Calu3 (cell line): ENCODE measurements at regions not wholly inside any gene's neighbourhood (a gene's known extent, or its start where the extent isn't known, plus 50 kb on each side); places are given as distances from the start of the nearest gene placed in this dataset.

Experiments
- BruUV-seq: library from RNA; stranded (reverse); fragments of 400-500 nt; replicated peaks from 2 replicates; lab custom pipeline; 2021; lab: Mats Ljungman, UMichigan
- CTCF ChIA-PET: fragments of 300-600 bp; sonication (Branson Sonifier 250); formaldehyde crosslinking; loops from one replicate; lab custom pipeline; 2022; ENCODE audit warnings: antibody characterized with exemption; lab: Charles Lee
- DNase-seq: peaks from one replicate; pipeline ENCODE4 v3.0.0; 2022
- H3K27ac Mint-ChIP-seq: one replicate; pipeline ENCODE4 v1.8.0; 2022; ENCODE audit warnings: mixed read lengths; ENCODE audit not compliant: unreplicated experiment
- H3K27me3 Mint-ChIP-seq: one replicate; pipeline ENCODE4 v1.8.0; 2022; ENCODE audit warnings: mixed read lengths; ENCODE audit not compliant: unreplicated experiment
- H3K36me3 Mint-ChIP-seq: one replicate; pipeline ENCODE4 v1.8.0; 2022; ENCODE audit warnings: mild to moderate bottlenecking, moderate library complexity, mixed read lengths; ENCODE audit not compliant: insufficient read depth, unreplicated experiment
- H3K4me1 Mint-ChIP-seq: one replicate; pipeline ENCODE4 v1.8.0; 2022; ENCODE audit warnings: mild to moderate bottlenecking, low read depth, mixed read lengths; ENCODE audit not compliant: unreplicated experiment
- H3K4me3 Mint-ChIP-seq: one replicate; pipeline ENCODE4 v1.8.0; 2022; ENCODE audit warnings: mild to moderate bottlenecking, low read depth, moderate library complexity, mixed read lengths; ENCODE audit not compliant: unreplicated experiment
- H3K9me3 Mint-ChIP-seq: one replicate; pipeline ENCODE4 v1.8.0; 2022; ENCODE audit warnings: low read depth, mixed read lengths; ENCODE audit not compliant: unreplicated experiment
- intact Hi-C: fragments of 100-400 bp; cut with micrococcal nuclease; formaldehyde crosslinking; loops from one replicate; pipeline ENCODE4 v1.10.0; 2022; ENCODE audit not compliant: unreplicated experiment
- TF ChIP-seq, protein P1 (sequence below): fragments of 200-600 bp; IDR thresholded peaks from one replicate; pipeline ENCODE4 v1.8.0; 2022; ENCODE audit warnings: antibody characterized with exemption; ENCODE audit not compliant: unreplicated experiment

- Mint-ChIP-seq H3K4me1 (no peaks in the 10 kb centered on the region), H3K27me3 (no peaks in the 10 kb centered on the region), H3K4me3 (no peak overlapping the region), H3K36me3 (no peaks in the 10 kb centered on the region), H3K27ac (no peak overlapping the region), H3K9me3 (peaks cover 41% of the 10 kb centered on the region)
- DNase-seq: no peak
- CTCF ChIA-PET: no interaction called here
- intact Hi-C loops: no loop called here
- no TSS peak for BruUV-seq
- TF ChIP-seq, protein P1, sequence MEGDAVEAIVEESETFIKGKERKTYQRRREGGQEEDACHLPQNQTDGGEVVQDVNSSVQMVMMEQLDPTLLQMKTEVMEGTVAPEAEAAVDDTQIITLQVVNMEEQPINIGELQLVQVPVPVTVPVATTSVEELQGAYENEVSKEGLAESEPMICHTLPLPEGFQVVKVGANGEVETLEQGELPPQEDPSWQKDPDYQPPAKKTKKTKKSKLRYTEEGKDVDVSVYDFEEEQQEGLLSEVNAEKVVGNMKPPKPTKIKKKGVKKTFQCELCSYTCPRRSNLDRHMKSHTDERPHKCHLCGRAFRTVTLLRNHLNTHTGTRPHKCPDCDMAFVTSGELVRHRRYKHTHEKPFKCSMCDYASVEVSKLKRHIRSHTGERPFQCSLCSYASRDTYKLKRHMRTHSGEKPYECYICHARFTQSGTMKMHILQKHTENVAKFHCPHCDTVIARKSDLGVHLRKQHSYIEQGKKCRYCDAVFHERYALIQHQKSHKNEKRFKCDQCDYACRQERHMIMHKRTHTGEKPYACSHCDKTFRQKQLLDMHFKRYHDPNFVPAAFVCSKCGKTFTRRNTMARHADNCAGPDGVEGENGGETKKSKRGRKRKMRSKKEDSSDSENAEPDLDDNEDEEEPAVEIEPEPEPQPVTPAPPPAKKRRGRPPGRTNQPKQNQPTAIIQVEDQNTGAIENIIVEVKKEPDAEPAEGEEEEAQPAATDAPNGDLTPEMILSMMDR: no peak
Measured at GRCh38 chr22:47835726-47836125, 1073.3 kb downstream of the TBC1D22A start.

DNA sequence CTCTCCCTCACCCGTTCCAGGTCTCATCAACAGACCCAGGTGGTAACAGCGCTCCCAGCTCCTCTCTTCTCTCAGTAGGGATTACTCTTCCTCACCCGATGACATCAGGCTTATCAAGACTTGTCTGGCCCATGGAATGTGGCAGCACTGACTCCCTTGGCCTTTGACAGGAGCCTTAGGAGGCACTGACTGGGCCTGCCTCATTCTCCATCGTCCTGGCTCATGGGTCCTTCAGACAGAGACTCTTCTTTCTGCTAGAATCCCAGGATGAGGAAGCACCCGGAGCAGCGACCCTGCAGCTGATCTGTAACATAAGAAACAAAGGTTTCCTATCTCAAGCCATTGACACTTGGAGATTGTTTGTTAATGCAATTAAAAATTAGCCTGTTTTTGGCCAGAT lies 1063.6 kb downstream of the TBC1D22A start:
- TF ChIP-seq, protein P1: no peak
- DNase-seq: no peak
- H3K27me3 Mint-ChIP-seq: no peaks in the 10 kb centered on the region
- intact Hi-C loops: no loop called here
- no peaks in the 10 kb centered on the region for H3K36me3 Mint-ChIP-seq
- peaks cover 28% of the 10 kb centered on the region for H3K9me3 Mint-ChIP-seq
- no peaks in the 10 kb centered on the region for H3K4me1 Mint-ChIP-seq
- BruUV-seq: no TSS peak
- H3K27ac Mint-ChIP-seq: no peak overlapping the region
- no peak overlapping the region for H3K4me3 Mint-ChIP-seq
- CTCF ChIA-PET: no interaction called here

DNA sequence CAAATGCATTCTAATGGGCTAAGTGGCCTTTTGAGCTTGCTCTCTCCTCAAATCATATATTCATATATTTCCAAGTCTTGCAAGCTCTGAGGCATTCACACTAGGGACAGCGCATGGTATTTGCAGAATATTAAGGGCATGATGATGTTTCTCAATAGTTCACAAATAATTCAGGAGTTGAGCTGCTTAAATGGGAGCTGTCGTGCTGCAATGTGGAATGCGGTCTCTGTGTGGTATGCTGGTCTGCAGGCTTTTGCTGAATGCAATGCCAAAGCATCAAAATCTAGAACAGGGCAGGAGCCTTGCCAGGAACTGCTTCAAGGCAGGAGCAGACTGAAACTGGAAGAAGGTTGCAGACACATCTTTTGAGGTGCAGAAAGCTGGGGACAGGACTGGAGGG lies 1060.0 kb downstream of the TBC1D22A start:
- Mint-ChIP-seq H3K9me3 (peaks cover 31% of the 10 kb centered on the region), H3K27ac (no peak overlapping the region), H3K4me3 (no peak overlapping the region), H3K4me1 (no peaks in the 10 kb centered on the region), H3K27me3 (no peaks in the 10 kb centered on the region), H3K36me3 (no peaks in the 10 kb centered on the region)
- CTCF ChIA-PET: no interaction called here
- no TSS peak for BruUV-seq
- TF ChIP-seq, protein P1: no peak
- intact Hi-C loops: no loop called here
- DNase-seq: no peak

- BruUV-seq: no TSS peak
- DNase-seq: no peak
- Mint-ChIP-seq H3K4me1 (no peaks in the 10 kb centered on the region), H3K27me3 (no peaks in the 10 kb centered on the region), H3K36me3 (no peaks in the 10 kb centered on the region), H3K27ac (no peak overlapping the region), H3K9me3 (peaks cover 24% of the 10 kb centered on the region), H3K4me3 (no peak overlapping the region)
- TF ChIP-seq, protein P1: no peak
- CTCF ChIA-PET: no interaction called here
- intact Hi-C loops: no loop called here
Measured at GRCh38 chr22:47818496-47818895, 1056.0 kb downstream of the TBC1D22A start.

- Mint-ChIP-seq H3K9me3 (peaks cover 18% of the 10 kb centered on the region), H3K36me3 (no peaks in the 10 kb centered on the region)
- TF ChIP-seq, protein P1: no peak
Measured at GRCh38 chr22:47817380-47817779, 1054.9 kb downstream of the TBC1D22A start.

More at GRCh38 chr22:47817380-47817779, 1054.9 kb downstream of the TBC1D22A start:
- CTCF ChIA-PET: no interaction called here
- no peak overlapping the region for H3K4me3 Mint-ChIP-seq
- BruUV-seq: no TSS peak
- no peaks in the 10 kb centered on the region for H3K4me1 Mint-ChIP-seq
- intact Hi-C loops: no loop called here
- no peaks in the 10 kb centered on the region for H3K27me3 Mint-ChIP-seq
- no peak for DNase-seq
- no peak overlapping the region for H3K27ac Mint-ChIP-seq
